GM19463 (cell line): ENCODE measurements at regions not wholly inside any gene's neighbourhood (a gene's known extent, or its start where the extent isn't known, plus 50 kb on each side); places are given as distances from the start of the nearest gene placed in this dataset.
A peak's percentile ranks its signal among the peaks of the same experiment; 100 is the strongest.
"Not testable (repeated sequence)": the region's sequence is repeated elsewhere in the genome, so short reads cannot be mapped to it uniquely, and the experiment has no call there.

ENCODE experiments used
- ATAC-seq: cut with Tn5 transposase; IDR thresholded peaks from one replicate; pipeline ENCODE4 v1.9.1; 2021; ENCODE audit warnings: mild to moderate bottlenecking, moderate library complexity; ENCODE audit not compliant: unreplicated experiment

DNA sequence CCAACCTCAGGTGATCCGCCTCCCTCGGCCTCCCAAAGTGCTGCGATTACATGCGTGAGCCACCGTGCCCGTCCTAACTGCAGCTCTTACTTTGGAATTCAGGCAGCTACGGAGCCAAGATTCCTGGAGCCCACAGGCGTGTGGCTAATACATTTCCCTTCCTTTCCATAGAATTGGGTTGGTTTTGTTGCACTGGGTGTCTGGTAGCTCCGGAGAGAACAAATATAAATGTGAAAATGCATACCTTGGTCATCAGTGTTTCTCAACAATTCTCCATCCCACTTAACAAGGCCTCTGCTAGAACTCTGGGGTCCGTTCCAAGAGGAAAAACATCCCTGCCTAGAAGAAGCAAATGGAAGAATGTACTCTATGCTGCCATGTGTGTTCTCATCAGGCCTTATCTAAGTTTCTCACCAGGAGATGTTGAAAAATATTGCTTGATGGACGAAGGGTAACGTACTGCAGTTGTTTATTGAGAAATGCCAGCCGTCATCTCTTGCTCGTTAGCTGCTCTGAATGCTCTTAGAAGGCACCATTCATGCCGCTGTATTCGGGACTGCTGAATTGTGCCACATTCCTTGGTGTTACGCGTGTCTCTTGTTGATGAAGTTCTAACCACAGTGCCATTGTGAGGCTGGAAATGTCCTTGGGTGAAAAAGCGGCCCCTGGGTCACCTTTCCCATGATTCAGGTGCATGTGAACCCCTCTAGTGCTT, 50.5 kb upstream of the CD99 start:
- ATAC-seq, result no peak

DNA sequence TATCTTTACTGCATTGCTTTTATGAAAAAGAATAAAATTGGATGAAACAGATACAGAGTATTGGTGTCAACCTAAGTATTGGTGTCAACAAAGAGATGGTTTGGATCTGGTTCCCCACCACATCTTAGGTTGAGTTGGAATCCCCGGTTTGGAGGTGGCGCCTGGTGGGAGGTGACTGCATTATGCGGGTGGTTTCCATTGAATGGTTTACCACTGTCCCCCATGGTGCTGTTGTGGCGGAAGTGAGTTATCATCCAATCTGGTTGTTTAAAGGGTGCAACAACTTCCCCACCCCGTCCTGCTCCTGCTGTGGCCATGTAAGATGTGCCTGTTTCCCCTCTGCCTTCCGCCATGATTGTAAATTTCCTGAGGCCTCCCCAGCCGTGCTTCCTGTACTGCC, 52.8 kb upstream of the CD99 start:
- no peak for ATAC-seq

DNA sequence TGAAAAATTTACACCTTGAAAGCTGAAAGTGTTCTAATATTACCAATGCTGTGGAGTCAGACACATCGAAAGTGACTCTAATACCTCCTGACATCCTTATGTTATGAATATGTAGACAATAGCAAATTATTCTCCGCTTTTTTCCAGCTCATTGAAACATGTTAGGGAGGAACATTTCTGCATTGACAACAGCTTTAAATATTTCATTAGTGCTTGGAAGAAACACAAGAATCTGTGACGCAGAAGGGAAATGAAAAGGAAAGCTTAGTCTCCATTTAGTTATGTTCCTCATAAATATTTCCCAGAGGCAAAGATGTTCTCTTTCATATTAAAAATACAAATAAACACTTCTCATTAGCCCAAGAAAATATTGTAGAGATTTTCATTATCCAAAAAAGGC, 55.8 kb upstream of the CD99 start:
- ATAC-seq, result no peak

DNA sequence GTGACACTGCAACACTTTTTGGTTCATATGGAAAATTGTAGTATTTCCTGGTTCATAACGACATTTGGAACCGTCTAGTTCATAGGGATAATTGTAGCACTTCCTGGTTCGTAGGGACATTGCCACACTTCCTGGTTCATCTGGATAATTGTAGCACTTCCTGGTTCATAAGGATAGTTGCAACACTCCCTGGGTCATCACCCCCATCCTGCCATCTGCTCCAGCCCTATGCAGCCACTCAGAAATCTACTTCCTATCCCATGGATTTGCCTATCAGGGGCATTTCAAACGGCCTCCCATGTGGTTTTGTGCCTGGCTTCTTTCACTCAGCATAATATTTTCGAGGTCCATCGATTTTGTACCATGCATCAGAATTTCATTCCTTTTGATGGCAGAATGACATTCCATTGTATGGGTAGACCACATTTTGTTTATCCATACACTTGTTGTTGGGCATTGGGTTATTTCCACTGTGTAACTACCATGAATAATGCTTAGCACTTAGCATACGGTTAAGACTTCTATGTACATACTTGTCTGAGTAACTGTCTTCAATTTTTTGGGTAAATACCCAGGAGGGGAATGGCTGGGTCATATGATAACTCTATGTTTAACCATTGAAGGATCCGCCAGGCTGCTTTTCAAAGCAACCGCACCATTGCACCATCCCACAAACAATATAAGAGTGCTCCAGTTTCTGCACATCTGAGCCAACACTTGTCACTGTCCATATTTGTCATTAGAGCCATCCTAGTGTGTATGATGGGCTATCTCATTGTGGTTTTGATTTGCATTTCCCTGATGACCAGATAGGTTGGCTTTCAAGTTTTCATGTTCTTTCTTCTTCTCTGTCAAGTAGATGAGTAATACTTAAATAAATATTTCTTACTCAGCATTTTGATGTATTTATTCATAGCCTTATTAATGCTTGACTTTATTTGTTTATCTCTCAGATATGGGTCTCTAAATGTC, 58.3 kb upstream of the CD99 start:
- ATAC-seq, result no peak

DNA sequence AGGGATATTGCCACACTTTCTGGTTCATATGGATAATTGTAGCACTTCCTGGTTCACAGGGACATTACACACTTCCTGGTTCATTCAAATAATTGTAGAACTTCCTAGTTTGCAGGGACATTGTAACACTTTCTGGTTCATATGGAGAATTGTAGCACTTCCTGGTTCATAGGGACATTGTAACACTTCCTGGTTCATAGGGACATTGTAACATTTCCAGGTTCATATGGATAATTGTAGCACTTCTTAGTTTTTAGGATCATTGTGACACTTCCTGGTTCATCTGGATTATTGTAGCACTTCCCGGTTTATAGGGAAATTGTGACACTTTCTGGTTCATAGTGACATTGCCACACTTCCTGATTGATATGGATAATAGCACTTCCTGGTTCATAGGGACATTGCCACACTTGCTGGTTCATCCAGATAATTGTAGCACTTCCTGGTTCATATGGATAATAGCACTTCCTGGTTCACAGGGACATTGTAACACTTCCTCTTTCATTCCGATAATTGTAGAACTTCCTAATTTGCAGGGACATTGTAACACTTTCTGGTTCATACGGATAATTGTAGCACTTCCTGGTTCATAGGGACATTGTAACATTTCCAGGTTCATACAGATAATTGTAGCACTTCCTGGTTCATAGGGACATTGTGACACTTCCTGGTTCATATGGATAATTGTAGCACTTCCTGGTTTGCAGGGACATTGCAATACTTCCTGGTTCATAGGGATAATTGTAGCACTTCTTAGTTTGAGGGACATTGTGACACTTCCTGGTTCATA, 59.2 kb upstream of the CD99 start:
- ATAC-seq, result no peak

DNA sequence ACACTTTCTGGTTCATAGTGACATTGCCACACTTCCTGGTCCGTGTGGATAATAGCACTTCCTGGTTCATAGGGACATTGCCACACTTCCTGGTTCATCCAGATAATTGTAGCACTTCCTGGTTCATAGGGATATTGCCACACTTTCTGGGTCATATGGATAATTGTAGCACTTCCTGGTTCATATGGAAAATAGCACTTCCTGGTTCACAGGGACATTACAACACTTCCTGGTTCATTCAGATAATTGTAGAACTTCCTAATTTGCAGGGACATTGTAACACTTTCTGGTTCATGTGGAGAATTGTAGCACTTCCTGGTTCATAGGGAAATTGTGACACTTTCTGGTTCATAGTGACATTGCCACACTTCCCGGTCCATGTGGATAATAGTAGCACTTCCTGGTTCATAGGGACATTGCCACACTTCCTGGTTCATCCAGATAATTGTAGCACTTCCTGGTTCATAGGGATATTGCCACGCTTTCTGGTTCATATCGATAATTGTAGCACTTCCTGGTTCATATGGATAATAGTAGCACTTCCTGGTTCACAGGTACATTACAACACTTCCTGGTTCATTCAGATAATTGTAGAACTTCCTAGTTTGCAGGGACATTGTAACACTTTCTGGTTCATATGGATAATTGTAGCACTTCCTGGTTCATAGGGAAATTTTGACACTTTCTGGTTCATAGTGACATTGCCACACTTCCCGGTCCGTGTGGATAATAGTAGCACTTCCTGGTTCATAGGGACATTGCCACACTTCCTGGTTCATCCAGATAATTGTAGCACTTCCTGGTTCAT, 60.0 kb upstream of the CD99 start:
- not testable (repeated sequence) for ATAC-seq

DNA sequence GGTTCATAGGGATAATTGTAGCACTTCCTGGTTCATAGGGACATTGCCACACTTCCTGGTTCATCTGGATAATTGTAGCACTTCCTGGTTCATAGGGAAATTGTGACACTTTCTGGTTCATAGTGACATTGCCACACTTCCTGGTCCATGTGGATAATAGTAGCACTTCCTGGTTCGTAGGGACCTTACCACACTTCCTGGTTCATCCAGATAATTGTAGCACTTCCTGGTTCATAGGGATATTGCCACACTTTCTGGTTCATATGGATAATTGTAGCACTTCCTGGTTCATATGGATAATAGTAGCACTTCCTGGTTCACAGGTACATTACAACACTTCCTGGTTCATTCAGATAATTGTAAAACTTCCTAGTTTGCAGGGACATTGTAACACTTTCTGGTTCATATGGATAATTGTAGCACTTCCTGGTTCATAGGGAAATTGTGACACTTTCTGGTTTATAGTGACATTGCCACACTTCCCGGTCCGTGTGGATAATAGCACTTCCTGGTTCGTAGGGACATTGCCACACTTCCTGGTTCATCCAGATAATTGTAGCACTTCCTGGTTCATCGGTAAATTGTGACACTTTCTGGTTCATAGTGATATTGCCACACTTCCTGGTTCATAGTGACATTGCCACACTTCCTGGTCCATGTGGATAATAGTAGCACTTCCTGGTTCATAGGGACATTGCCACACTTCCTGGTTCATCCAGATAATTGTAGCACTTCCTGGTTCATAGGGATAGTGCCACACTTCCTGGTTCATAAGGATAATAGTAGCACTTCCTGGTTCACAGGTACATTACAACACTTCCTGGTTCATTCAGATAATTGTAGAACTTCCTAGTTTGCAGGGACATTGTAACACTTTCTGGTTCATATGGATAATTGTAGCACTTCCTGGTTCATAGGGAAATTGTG, 60.8 kb upstream of the CD99 start:
- ATAC-seq, result not testable (repeated sequence)

DNA sequence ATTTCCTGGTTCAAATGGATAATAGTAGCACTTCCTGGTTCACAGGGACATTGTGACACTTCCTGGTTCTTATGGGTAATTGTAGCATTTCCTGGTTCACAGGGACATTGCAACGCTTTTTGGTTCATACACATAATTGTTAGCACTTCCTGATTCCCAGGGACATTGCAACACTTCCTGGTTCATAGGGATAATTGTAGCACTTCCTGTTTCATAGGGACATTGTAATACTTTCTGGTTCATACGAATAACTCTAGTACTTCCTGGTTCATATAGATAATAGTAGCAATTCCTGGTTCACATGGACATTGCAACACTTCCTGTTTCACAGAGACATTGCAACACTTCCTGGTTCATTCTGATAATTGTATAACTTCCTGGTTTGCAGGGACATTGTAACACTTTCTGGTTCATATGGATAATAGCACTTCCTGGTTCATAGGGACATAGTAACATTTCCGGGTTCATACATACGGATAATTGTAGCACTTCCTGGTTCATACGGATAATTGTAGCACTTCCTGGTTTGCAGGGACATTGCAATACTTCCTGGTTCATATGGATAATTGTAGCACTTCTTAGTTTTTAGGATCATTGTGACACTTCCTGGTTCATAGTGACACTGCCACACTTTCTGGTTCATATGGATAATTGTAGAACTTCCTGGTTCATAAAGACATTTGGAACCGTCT, 61.6 kb upstream of the CD99 start:
- no peak for ATAC-seq

DNA sequence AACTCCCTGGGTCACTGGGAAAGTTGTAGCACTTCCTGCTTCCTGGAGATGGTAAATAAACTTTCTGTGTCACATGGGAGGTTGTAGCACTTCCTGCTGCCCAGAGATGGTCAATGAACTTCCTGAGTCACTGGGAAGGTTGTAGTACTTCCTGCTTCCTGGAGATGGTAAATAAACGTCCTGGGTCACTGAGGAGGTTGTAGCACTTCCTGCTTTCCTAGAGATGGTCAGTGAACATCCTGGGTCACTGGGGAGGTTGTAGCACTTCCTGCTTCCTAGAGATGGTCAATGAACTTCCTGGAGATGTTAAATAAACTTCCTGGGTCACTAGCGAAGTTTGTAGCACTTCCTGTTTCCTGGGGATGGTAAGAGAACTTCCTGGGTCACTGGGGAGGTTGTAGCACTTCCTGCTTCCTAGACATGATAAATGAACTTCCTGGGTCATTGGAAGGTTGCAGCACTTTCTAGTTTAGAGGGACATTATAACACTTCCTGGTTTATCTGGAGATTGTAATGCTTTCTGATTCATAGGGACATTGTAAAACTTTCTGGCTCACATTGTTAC, 62.3 kb upstream of the CD99 start:
- ATAC-seq, result no peak

DNA sequence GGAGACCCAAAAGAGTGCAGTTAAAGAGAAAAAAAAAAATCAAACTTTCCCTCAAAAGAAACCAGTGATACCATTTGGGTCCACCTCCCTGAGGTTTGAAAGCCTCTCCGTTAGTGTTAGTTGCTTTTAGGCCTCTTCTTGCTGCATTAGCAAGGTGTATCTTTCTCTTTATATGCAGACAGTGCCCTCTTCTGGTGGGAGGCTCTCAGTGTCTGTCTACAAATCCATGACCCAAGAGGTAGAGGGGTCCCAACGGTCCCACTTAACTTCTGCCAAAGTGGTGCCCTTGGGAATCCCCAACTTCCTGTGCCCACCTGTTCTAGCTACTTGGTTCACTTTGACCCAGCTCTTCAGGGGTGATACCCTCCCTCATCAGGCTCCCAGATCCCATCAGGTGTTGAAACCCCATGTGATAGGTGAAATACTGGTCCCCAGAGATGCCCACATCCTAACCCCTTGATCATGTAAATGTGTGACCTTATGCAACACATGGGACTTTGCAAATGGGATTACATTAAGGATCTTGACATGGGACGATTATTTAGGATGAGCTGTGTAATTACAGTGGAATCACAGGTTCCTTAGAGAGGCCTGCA, 63.7 kb upstream of the CD99 start:
- ATAC-seq, result peak; percentile 85

DNA sequence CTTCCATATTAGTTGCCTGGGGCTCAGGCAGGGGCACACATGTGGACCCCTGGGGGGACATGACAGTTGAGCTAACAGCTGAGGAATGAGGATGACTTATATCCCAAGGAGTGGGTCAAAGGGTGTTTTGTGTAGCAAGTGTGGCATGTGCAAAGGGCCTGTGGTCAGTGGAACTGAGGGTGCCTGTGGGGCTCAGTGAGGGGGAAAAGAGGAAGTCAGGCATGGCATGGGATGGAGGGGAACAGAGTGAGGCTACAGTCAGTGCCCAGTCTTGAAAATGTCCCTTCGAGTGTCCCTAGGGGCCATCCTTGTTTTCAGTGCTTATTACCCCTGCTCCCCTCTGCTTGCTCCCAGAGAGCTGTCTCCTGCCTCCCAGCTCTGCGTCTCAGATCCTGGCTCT, 64.3 kb upstream of the CD99 start:
- no peak for ATAC-seq

DNA sequence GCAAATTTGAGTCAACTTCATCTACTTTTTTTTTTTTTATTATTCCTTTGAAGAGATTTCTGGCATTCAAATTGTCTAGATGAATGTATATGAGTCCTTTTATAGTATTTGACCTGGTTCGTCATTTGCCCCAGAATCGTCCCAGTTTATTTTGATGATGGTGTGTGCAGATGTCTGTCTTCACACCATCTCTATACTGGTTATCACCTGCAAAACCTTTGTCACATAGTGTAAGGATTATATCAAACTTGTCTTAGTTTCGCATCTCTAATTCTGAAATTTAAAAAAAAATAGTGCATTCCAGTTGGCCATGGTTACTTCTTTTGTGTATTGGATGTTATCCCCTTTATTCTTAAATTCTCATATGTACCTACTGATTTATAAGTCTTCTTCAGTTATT, 70.5 kb upstream of the CD99 start:
- ATAC-seq, result no peak

DNA sequence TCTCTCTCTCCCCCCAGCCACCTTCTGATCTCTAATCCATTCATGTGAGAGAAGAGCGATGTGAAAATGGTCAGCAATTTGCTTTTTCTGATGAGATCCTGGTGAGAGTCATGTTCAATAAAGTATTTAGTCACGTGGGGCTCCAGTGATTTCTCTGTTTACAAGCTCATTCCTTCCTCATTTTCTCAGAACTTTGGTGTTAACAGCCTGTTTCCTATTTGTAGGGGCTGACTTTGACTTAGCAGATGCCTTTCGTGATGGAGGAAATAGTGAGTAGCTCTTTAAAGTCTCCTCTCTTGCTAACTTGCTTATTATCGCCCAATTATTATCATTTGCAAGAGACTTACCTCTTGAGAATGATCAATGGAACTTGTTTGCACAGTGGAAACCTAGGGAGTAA, 72.6 kb upstream of the CD99 start:
- no peak for ATAC-seq

DNA sequence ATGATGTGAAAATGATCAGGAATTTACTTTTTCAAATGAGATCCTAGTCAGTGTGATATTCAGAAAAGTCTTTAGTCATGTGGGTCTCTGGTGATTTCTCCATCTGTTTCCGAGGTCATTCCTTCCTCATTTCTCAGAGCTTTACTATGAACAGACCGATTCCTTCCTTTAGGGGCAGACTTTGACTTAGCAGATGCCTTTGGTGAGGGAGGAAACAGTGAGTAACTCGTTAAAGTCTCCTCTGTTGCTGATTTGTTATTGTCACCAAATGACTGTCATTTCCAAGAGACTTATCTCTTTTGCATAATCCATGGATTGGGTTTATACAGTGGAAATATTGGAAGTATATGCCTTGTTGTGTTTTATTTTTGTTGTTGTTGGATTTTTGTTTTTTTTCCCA, 76.2 kb upstream of the CD99 start:
- no peak for ATAC-seq

DNA sequence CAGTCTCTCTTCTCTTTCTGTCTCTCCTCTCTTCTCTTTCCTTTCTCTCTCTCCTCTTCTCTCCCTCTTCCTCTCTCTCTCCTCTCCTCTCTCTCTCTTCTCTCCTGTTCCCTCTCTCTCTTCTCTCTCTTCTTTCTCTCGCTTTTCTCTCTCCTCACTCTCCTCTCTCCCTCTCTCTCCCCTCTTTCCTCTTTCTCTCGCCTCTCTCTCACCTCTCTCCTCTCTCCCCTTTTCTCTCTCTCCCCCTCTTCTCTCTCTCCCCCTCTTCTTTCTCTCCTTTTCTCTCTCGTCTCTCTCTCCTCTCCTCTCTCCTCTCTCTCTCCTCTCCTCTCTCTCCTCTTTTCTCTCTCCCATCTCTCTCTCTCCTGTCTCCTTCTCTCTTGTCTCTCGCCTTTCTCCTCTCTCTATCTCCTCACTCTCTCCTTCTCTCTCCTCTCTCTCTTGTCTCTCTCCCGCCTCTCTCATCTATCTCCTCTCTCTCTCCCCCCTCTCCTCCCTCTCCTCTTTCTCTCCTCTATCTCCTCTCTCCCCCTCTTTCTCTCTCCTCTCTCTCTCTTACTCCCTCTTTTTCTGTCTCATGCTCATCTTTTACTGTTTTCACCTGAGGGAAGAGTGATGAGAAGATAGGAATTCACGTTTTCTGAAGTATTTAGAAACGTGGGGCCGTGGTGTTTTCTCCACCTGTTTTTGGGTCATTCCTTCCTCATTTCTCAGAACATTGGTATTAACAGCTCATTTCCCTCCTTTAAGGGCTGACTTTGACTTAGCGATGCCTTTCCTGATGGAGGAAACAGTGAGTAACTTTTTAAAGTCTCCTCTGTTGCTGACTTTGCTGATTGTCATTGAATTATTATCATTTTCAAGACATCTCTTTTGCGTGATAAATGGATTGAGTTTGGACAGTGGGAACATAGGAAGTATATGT, 80.6 kb upstream of the CD99 start:
- ATAC-seq, result no peak

DNA sequence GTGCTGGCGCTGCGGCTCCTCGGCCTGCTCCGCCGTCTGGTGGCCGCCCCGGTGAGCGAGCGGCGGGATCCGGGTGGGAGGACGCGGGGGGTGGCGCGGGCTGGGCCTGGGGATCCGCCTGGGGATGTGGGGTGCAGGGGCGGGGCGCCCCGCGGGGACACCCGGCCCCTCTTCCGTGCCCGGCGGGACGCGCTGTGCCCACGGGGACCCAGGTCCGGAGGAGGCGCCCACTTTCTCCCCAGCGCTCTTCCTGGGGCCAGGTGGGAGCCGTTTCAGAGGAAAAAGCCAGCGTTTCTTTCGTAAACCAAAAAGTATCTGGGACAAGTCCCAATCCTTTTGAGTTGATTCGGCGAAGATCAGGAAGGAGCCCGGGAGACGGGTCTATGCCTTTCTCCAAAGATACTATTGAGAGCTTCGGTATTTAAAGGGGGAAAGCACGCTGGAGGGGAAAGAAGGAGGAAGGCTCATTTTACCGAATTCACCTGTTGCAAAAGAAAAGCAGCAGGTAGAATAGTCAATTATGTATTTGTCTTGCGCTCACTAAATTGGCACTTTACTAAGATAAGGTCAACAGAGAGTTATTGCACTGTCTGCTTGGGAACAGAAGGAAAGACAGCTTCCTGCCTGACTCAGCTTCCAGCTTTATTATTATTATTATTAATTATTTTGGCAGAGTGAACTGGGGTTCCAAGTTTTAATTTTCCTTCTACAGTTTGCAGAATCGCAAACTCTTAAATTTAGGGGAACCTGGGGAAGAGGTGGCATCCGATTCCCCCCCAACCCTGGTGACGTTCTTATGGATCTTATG, 81.5 kb upstream of the CD99 start:
- no peak for ATAC-seq
